SU-DHL-6 (cell line): ENCODE measurements at regions not wholly inside any gene's neighbourhood (a gene's known extent, or its start where the extent isn't known, plus 50 kb on each side); places are given as distances from the start of the nearest gene placed in this dataset.

ENCODE experiments used
- H2AFZ ChIP-seq: fragments of 200-600 bp; sonication (generic); 2 replicates; pipeline ENCODE4 v1.6.1; 2014; ENCODE audit warnings: low read depth, mild to moderate bottlenecking, moderate library complexity, mixed read lengths, antibody characterized with exemption, low read length; ENCODE audit not compliant: severe bottlenecking
- H3F3A ChIP-seq: fragments of 200-600 bp; shearing (Covaris generic); 2 replicates; pipeline ENCODE4 v1.6.0; 2016; ENCODE audit warnings: antibody characterized with exemption, mild to moderate bottlenecking; ENCODE audit not compliant: insufficient read depth
- H3K27ac ChIP-seq: fragments of 200-600 bp; sonication (generic); 2 replicates; pipeline ENCODE4 v1.5.1; 2016; ENCODE audit warnings: low read depth, mild to moderate bottlenecking, low read length, moderate library complexity, mixed read lengths
- H3K27me3 ChIP-seq: fragments of 200-600 bp; sonication (generic), shearing (Covaris generic); 2 replicates; pipeline ENCODE4 v1.6.0; 2014; ENCODE audit warnings: mild to moderate bottlenecking, low read length
- H3K36me3 ChIP-seq: fragments of 200-600 bp; sonication (generic); 2 replicates; pipeline ENCODE4 v1.6.1; 2014; ENCODE audit warnings: mild to moderate bottlenecking, low read length, mixed read lengths
- H3K4me2 ChIP-seq: fragments of 300-600, 200-600 bp; shearing (Covaris generic), sonication (generic); 2 replicates; pipeline ENCODE4 v1.6.0; 2014; ENCODE audit warnings: low read length, low read depth, mild to moderate bottlenecking; ENCODE audit not compliant: poor library complexity, severe bottlenecking
- H3K4me3 ChIP-seq: fragments of 200-600 bp; sonication (generic); 2 replicates; pipeline ENCODE4 v1.5.1; 2014; ENCODE audit warnings: antibody characterized with exemption, low read length, mild to moderate bottlenecking, mixed read lengths; ENCODE audit not compliant: insufficient read depth, poor library complexity, severe bottlenecking
- H3K79me2 ChIP-seq: fragments of 200-600 bp; sonication (generic); 2 replicates; pipeline ENCODE4 v1.6.1; 2014; ENCODE audit warnings: mild to moderate bottlenecking, low read length, moderate library complexity; ENCODE audit not compliant: insufficient read depth
- H3K9ac ChIP-seq: fragments of 200-600 bp; sonication (generic); 2 replicates; pipeline ENCODE4 v1.7.0; 2014; ENCODE audit warnings: mild to moderate bottlenecking, low read length
- H3K9me2 ChIP-seq: fragments of 200-600 bp; sonication (generic); replicated peaks from 2 replicates; pipeline ENCODE4 v1.6.1; 2014; ENCODE audit warnings: low read length; ENCODE audit not compliant: insufficient read depth
- H3K9me3 ChIP-seq: fragments of 200-600 bp; sonication (generic); 2 replicates; pipeline ENCODE4 v1.6.1; 2014; ENCODE audit warnings: low read length, mixed read lengths; ENCODE audit not compliant: insufficient read depth
- H4K20me1 ChIP-seq: fragments of 200-600 bp; sonication (generic); 2 replicates; pipeline ENCODE4 v1.6.1; 2014; ENCODE audit warnings: low read depth, mild to moderate bottlenecking, antibody characterized with exemption, low read length, moderate library complexity, mixed read lengths
- EZH2phosphoT487 ChIP-seq: fragments of 200-600 bp; sonication (generic), shearing (Covaris generic); conservative IDR thresholded peaks from 2 replicates; pipeline ENCODE4 v1.6.1; 2018; ENCODE audit warnings: mild to moderate bottlenecking, antibody characterized with exemption, low read length, moderate library complexity, mixed read lengths
- TF ChIP-seq, protein P1 (sequence below): fragments of 200-600 bp; sonication (generic); IDR thresholded peaks from one replicate; pipeline ENCODE4 v1.5.1; 2017; ENCODE audit warnings: antibody characterized with exemption, mild to moderate bottlenecking, low read length, moderate library complexity; ENCODE audit not compliant: insufficient read depth, poor library complexity, severe bottlenecking

DNA sequence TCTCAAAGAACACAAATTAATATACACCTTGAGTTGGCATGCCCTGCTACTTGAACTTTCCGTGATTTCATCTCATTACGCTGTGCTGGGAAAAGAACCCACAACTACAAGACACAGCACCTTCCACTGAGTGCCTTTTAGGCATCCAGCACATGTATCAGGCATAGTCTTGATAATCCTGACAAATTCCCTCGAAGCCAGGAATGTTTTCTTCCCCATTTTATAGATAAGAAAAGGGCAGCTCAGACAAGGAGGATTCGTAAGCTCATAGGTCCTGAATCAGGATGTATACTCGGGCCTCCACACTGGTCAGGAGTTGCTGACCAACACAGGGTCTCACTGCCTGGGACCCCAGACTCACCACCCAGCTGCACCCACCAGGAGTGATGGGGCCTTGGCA lies 368.6 kb downstream of the TNS3 start:
- H3K36me3 ChIP-seq = no peaks in the 10 kb centered on the region
- no peaks in the 10 kb centered on the region for H3K9me2 ChIP-seq
- H2AFZ ChIP-seq = no peak overlapping the region
- H3K9ac ChIP-seq = no peak overlapping the region
- TF ChIP-seq EZH2phosphoT487 = no peak
- TF ChIP-seq, protein P1, sequence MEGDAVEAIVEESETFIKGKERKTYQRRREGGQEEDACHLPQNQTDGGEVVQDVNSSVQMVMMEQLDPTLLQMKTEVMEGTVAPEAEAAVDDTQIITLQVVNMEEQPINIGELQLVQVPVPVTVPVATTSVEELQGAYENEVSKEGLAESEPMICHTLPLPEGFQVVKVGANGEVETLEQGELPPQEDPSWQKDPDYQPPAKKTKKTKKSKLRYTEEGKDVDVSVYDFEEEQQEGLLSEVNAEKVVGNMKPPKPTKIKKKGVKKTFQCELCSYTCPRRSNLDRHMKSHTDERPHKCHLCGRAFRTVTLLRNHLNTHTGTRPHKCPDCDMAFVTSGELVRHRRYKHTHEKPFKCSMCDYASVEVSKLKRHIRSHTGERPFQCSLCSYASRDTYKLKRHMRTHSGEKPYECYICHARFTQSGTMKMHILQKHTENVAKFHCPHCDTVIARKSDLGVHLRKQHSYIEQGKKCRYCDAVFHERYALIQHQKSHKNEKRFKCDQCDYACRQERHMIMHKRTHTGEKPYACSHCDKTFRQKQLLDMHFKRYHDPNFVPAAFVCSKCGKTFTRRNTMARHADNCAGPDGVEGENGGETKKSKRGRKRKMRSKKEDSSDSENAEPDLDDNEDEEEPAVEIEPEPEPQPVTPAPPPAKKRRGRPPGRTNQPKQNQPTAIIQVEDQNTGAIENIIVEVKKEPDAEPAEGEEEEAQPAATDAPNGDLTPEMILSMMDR = no peak
- no peaks in the 10 kb centered on the region for H4K20me1 ChIP-seq
- H3F3A ChIP-seq = no peaks in the 10 kb centered on the region
- no peak overlapping the region for H3K4me2 ChIP-seq
- H3K9me3 ChIP-seq = no peaks in the 10 kb centered on the region
- no peak overlapping the region for H3K4me3 ChIP-seq
- no peaks in the 10 kb centered on the region for H3K79me2 ChIP-seq
- no peak overlapping the region for H3K27ac ChIP-seq
- no peaks in the 10 kb centered on the region for H3K27me3 ChIP-seq

DNA sequence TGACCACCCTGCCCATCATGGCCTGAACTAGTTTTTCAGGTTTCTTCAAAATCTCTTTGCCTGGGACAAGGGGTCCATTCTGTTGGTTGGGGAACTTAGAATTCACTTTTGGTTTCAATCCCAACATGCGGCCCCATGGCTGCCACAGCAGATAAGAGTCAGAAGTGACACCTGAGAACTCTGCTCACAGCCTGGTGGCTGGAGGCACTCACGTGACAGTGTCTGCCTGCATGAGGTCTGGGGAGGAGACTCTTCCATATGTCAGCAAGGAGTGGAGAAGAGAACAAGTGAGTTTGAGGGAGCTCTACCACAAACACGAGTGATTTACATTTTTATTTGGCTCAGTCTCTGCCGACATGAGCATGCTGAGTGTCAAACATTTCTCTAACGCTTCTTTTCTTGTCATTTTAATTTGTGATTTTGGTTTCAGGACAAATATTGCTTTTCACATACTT lies 370.4 kb downstream of the TNS3 start:
- Histone ChIP-seq H4K20me1 (no peaks in the 10 kb centered on the region), H3K9ac (no peak overlapping the region), H3K27me3 (no peaks in the 10 kb centered on the region), H3F3A (no peaks in the 10 kb centered on the region), H3K36me3 (no peaks in the 10 kb centered on the region), H3K9me3 (no peaks in the 10 kb centered on the region), H3K4me3 (no peak overlapping the region), H3K4me2 (no peak overlapping the region), H3K9me2 (no peaks in the 10 kb centered on the region), H3K27ac (no peak overlapping the region), H2AFZ (no peak overlapping the region), H3K79me2 (no peaks in the 10 kb centered on the region)
- TF ChIP-seq, protein P1 = no peak
- TF ChIP-seq EZH2phosphoT487 = no peak

DNA sequence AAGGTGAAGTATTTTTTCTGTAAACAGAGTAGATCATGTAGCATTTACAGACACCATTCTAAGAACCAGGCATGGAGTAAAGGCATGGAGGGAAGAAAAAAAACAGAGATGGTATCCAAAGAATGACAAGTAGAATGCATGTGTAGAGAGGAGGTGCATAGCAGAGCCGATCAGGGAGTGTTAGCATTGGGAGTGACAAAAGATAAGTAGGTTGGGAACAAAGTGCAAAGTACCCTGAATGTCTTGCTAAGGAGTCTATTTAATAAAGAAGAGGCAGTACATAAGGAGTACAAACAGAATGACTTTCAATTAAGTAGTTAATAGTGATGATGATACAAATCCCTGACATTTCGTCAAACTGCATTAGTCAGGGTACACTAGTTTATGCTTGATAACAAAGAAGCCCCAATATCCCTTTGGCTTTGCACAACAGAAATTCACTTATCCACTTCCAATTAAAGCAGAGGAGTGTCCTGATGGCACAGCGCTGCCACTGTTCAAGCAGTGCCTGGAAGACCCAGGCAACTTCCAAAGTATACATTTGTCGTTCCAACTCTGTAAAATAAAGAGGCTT lies 371.5 kb downstream of the TNS3 start:
- H3K4me2 ChIP-seq = no peak overlapping the region
- H3K27ac ChIP-seq = no peak overlapping the region
- H4K20me1 ChIP-seq = no peaks in the 10 kb centered on the region
- H3F3A ChIP-seq = no peaks in the 10 kb centered on the region
- no peak overlapping the region for H2AFZ ChIP-seq
- H3K27me3 ChIP-seq = no peaks in the 10 kb centered on the region
- H3K9me2 ChIP-seq = no peaks in the 10 kb centered on the region
- TF ChIP-seq, protein P1 = no peak
- no peak for TF ChIP-seq EZH2phosphoT487
- H3K9ac ChIP-seq = no peak overlapping the region
- no peaks in the 10 kb centered on the region for H3K9me3 ChIP-seq
- no peaks in the 10 kb centered on the region for H3K79me2 ChIP-seq
- H3K4me3 ChIP-seq = no peak overlapping the region
- H3K36me3 ChIP-seq = no peaks in the 10 kb centered on the region
